ENCODE measurements at regions not wholly inside any gene's neighbourhood (a gene's known extent, or its start where the extent isn't known, plus 50 kb on each side); places are given as distances from the start of the nearest gene placed in this dataset.

DNA sequence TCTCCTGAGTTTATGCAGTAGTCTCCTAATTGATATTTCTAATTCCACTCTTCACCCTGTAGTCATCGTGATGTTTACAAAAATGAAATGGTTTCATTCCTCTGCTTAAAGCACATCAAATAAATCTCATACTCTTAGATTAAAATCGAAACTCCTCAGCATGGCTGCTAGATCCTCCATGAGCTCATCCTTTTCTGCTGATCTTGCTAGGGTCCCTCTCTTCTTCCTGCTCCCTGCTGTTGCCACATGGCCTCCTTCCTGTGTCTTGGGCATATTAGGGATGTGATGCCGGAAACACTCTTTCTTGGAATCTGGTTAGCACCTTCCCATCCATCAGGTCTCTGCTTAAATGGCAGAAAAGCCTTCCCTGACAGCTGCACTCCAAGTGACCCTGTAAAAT is 59.5 kb upstream of the MEGF10 start (continued):
- TF ChIP-seq, protein P1, sequence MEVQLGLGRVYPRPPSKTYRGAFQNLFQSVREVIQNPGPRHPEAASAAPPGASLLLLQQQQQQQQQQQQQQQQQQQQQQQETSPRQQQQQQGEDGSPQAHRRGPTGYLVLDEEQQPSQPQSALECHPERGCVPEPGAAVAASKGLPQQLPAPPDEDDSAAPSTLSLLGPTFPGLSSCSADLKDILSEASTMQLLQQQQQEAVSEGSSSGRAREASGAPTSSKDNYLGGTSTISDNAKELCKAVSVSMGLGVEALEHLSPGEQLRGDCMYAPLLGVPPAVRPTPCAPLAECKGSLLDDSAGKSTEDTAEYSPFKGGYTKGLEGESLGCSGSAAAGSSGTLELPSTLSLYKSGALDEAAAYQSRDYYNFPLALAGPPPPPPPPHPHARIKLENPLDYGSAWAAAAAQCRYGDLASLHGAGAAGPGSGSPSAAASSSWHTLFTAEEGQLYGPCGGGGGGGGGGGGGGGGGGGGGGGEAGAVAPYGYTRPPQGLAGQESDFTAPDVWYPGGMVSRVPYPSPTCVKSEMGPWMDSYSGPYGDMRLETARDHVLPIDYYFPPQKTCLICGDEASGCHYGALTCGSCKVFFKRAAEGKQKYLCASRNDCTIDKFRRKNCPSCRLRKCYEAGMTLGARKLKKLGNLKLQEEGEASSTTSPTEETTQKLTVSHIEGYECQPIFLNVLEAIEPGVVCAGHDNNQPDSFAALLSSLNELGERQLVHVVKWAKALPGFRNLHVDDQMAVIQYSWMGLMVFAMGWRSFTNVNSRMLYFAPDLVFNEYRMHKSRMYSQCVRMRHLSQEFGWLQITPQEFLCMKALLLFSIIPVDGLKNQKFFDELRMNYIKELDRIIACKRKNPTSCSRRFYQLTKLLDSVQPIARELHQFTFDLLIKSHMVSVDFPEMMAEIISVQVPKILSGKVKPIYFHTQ (CRISPR knock-in tag; IDR thresholded peaks at IDR 0.05), result no peak

DNA sequence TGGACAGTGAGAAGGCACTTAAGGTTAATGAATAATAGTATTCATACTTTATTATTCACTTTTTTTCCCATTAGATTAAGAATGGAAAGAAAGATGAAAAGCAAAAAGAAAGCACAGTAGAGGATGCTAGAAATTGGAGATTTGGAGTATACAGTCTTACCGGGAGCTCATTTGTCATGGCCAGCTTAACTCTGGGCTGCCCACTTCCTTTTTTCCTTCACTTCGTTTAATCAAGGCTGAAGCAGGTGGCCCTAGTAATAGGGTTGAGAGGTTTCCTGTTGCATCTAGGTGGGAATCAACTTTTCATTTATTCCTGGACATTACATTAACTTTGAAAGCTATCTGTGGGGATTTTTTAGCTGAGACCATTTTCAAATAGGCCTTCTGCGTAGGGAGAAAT is 57.0 kb upstream of the MEGF10 start:
- peaks cover 24% of the 10 kb centered on the region for H3K27me3 Mint-ChIP-seq (ENCODE audit: low read depth)
- H3K36me3 Mint-ChIP-seq, result no peaks in the 10 kb centered on the region
- H3K9me3 Mint-ChIP-seq, result no peaks in the 10 kb centered on the region
- ATAC-seq (no peak), DNase-seq (ENCODE audit: low spot score) (no peak)
- ChIA-PET POLR2A (no interaction called here), CTCF (no interaction called here)
- H3K4me3 Mint-ChIP-seq, result no peak overlapping the region
- H3K4me1 Mint-ChIP-seq, result peaks cover 11% of the 10 kb centered on the region
- no peak overlapping the region for H3K27ac Mint-ChIP-seq
- TF ChIP-seq ZBTB21 (CRISPR knock-in tag; IDR thresholded peaks at IDR 0.05; ENCODE audit: borderline replicate concordance) (no peak), TP53 (CRISPR knock-in tag; IDR thresholded peaks at IDR 0.05) (no peak), NFE2L1 (CRISPR knock-in tag; IDR thresholded peaks at IDR 0.05) (no peak), SOX15 (CRISPR knock-in tag; IDR thresholded peaks at IDR 0.05) (no peak), MYBL2 (CRISPR knock-in tag; IDR thresholded peaks at IDR 0.05) (no peak), SP1 (CRISPR knock-in tag; conservative IDR thresholded peaks at IDR 0.05) (no peak)
- TF ChIP-seq, protein P2, sequence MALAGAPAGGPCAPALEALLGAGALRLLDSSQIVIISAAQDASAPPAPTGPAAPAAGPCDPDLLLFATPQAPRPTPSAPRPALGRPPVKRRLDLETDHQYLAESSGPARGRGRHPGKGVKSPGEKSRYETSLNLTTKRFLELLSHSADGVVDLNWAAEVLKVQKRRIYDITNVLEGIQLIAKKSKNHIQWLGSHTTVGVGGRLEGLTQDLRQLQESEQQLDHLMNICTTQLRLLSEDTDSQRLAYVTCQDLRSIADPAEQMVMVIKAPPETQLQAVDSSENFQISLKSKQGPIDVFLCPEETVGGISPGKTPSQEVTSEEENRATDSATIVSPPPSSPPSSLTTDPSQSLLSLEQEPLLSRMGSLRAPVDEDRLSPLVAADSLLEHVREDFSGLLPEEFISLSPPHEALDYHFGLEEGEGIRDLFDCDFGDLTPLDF (CRISPR knock-in tag; IDR thresholded peaks at IDR 0.05), result no peak

DNA sequence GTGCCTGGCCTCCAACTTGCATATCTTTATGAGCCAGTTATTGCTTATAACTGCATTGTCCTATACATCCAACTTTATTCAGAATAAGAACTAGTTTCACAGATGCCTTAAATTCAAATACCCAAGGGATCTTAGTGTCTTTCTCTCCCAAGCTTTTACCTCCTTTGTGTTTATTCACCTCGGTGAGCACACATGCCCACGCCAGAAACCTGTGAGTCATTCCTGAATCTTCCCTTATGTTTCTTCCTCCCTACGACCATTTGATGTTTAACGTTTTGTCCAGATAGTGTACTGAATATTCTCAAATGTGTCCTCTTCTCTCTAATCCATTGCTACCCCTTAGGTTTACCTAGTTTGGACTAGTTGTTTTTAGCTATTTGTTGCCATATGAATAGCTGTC is 55.5 kb upstream of the MEGF10 start:
- no peak overlapping the region for H3K27ac Mint-ChIP-seq
- ChIA-PET CTCF (no interaction called here), POLR2A (no interaction called here)
- ATAC-seq (no peak), DNase-seq (ENCODE audit: low spot score) (no peak)
- no peaks in the 10 kb centered on the region for H3K36me3 Mint-ChIP-seq
- no peaks in the 10 kb centered on the region for H3K9me3 Mint-ChIP-seq
- H3K4me3 Mint-ChIP-seq, result no peak overlapping the region
- H3K4me1 Mint-ChIP-seq, result peaks cover 8% of the 10 kb centered on the region
- H3K27me3 Mint-ChIP-seq (ENCODE audit: low read depth), result peaks cover 12% of the 10 kb centered on the region
- TF ChIP-seq, protein P3, sequence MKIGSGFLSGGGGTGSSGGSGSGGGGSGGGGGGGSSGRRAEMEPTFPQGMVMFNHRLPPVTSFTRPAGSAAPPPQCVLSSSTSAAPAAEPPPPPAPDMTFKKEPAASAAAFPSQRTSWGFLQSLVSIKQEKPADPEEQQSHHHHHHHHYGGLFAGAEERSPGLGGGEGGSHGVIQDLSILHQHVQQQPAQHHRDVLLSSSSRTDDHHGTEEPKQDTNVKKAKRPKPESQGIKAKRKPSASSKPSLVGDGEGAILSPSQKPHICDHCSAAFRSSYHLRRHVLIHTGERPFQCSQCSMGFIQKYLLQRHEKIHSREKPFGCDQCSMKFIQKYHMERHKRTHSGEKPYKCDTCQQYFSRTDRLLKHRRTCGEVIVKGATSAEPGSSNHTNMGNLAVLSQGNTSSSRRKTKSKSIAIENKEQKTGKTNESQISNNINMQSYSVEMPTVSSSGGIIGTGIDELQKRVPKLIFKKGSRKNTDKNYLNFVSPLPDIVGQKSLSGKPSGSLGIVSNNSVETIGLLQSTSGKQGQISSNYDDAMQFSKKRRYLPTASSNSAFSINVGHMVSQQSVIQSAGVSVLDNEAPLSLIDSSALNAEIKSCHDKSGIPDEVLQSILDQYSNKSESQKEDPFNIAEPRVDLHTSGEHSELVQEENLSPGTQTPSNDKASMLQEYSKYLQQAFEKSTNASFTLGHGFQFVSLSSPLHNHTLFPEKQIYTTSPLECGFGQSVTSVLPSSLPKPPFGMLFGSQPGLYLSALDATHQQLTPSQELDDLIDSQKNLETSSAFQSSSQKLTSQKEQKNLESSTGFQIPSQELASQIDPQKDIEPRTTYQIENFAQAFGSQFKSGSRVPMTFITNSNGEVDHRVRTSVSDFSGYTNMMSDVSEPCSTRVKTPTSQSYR (CRISPR knock-in tag; IDR thresholded peaks at IDR 0.05), result no peak
- no peak for TF ChIP-seq CREB1 (CRISPR knock-in tag; IDR thresholded peaks at IDR 0.05)
- TF ChIP-seq, protein P4, sequence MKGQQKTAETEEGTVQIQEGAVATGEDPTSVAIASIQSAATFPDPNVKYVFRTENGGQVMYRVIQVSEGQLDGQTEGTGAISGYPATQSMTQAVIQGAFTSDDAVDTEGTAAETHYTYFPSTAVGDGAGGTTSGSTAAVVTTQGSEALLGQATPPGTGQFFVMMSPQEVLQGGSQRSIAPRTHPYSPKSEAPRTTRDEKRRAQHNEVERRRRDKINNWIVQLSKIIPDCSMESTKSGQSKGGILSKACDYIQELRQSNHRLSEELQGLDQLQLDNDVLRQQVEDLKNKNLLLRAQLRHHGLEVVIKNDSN (CRISPR knock-in tag; IDR thresholded peaks at IDR 0.05), result no peak
- no peak for TF ChIP-seq SMAD4 (CRISPR knock-in tag; IDR thresholded peaks at IDR 0.05)
- TF ChIP-seq, protein P5, sequence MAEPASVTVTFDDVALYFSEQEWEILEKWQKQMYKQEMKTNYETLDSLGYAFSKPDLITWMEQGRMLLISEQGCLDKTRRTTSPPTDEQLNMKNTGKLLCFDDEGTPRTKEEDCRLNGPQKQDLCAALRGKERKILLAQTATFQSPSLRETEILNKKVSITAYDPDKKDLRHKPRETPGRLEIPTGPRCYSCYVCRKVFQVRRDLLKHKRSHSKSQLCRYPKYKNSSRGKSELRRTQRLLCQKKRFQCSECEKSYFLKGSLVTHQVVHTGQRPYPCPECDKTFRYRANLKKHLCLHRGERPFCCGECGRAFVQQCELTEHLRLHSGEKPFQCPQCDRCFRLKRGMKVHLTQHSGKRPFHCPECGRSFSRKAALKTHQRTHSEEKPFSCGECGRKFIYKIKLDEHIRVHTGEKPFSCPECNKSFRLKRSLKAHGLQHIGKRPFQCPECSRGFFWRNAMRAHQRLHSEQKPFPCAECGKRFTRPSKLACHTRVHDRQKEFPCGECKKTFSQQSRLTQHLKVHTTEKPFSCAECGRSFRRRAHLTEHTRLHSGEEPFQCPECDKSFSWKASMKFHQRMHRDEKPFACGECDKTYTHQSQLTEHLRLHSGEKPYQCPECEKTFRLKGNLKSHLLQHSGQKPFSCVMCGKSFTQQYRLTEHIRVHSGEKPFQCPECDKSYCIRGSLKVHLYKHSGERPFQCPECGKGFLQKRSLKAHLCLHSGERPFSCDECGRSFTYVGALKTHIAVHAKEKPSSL (CRISPR knock-in tag; conservative IDR thresholded peaks at IDR 0.05), result no peak
- TF ChIP-seq, protein P6, sequence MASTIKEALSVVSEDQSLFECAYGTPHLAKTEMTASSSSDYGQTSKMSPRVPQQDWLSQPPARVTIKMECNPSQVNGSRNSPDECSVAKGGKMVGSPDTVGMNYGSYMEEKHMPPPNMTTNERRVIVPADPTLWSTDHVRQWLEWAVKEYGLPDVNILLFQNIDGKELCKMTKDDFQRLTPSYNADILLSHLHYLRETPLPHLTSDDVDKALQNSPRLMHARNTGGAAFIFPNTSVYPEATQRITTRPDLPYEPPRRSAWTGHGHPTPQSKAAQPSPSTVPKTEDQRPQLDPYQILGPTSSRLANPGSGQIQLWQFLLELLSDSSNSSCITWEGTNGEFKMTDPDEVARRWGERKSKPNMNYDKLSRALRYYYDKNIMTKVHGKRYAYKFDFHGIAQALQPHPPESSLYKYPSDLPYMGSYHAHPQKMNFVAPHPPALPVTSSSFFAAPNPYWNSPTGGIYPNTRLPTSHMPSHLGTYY (CRISPR knock-in tag; IDR thresholded peaks at IDR 0.05), result no peak
- no peak for TF ChIP-seq FOXJ3 (CRISPR knock-in tag; IDR thresholded peaks at IDR 0.05; ENCODE audit: borderline replicate concordance)
- no peak for TF ChIP-seq NR1H2 (CRISPR knock-in tag; IDR thresholded peaks at IDR 0.05)
- TF ChIP-seq, protein P7, sequence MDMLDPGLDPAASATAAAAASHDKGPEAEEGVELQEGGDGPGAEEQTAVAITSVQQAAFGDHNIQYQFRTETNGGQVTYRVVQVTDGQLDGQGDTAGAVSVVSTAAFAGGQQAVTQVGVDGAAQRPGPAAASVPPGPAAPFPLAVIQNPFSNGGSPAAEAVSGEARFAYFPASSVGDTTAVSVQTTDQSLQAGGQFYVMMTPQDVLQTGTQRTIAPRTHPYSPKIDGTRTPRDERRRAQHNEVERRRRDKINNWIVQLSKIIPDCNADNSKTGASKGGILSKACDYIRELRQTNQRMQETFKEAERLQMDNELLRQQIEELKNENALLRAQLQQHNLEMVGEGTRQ (CRISPR knock-in tag; IDR thresholded peaks at IDR 0.05), result no peak
- TF ChIP-seq, protein P8, sequence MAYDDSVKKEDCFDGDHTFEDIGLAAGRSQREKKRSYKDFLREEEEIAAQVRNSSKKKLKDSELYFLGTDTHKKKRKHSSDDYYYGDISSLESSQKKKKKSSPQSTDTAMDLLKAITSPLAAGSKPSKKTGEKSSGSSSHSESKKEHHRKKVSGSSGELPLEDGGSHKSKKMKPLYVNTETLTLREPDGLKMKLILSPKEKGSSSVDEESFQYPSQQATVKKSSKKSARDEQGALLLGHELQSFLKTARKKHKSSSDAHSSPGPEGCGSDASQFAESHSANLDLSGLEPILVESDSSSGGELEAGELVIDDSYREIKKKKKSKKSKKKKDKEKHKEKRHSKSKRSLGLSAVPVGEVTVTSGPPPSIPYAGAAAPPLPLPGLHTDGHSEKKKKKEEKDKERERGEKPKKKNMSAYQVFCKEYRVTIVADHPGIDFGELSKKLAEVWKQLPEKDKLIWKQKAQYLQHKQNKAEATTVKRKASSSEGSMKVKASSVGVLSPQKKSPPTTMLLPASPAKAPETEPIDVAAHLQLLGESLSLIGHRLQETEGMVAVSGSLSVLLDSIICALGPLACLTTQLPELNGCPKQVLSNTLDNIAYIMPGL (CRISPR knock-in tag; IDR thresholded peaks at IDR 0.05), result no peak

Measured in WTC11 (cell line).